GM18868 (cell line): ENCODE measurements at regions not wholly inside any gene's neighbourhood (a gene's known extent, or its start where the extent isn't known, plus 50 kb on each side); places are given as distances from the start of the nearest gene placed in this dataset.
A peak's percentile ranks its signal among the peaks of the same experiment; 100 is the strongest.

Experiments used
- ATAC-seq: cut with Tn5 transposase; IDR thresholded peaks from one replicate; pipeline ENCODE4 v1.9.1; 2021; ENCODE audit warnings: mild to moderate bottlenecking, moderate library complexity; ENCODE audit not compliant: unreplicated experiment

- no peak for ATAC-seq
These were observed 68.1 kb downstream of the TEKT4 start for GRCh38 chr2:94939349-94939748.

DNA sequence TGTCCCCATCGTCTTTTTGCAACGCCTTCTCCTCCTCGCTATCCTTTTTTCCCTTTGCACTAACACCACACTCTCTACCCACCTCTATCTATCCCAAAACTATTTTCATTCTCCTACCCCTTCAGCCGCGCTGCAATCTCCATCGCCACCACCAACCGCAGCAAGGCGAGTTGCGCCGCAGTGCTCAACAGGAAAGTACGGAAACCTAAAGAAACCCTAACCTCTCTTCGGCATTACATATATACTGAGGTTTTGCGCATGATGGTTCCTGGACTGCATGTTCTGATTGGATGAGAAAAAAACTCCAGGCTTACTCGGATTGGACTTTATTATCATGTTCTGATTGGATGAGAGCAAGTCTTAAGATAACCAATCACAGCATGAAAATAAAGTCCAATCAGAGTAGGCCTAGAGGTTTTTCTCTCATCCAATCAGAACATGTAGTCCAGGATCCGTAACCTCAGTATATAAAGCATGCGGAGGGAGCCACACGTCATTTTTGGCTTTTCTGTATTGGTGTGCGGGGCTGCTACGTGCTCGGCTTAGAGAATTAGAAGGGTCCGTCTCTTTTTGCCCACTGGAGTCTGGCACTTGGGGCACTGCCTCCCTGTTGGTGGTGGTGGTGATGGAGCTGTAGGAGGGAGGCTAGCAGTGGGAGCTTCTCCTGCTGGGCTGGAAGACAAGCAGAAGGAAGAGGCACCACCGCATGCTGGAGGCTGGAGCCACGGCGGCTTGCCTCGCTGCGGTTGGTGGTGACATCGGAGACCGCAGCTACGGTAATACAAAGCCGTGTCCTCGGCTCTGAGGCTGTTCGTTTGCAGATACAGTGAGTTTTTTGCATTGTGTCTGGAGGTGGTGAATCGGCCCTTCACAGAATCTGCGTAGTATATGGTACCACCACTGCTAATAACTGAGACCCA, 76.1 kb downstream of the TEKT4 start:
- ATAC-seq: no peak

DNA sequence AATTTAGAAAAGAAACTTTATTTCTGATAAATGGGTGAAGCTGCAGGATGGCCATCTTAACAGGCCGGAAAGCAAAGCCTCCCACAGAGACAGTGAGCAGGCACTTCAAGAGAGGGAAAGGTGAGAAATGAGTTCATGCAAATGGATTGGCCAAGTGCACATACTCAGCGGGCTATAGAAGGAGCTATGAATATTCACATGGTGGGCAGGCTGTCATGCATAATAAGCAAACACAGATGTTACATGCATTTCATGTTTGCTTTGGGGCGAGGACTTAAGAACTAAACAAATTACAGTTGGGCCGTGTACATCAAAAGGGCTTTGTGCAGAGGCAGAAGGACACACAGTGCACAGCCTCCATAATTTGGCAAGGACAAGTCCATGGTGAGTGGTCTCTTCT, 69.8 kb upstream of the MAL start:
- no peak for ATAC-seq

GRCh38 chr2:94956797-94957391, 68.6 kb upstream of the MAL start:
- ATAC-seq: peak; percentile 84

- ATAC-seq: no peak
These were observed 67.3 kb upstream of the MAL start for GRCh38 chr2:94958245-94958644.

GRCh38 chr2:94960266-94960665, 65.2 kb upstream of the MAL start:
- no peak for ATAC-seq

GRCh38 chr2:94960751-94961150, 64.8 kb upstream of the MAL start:
- no peak for ATAC-seq

- ATAC-seq: no peak
These were observed 61.3 kb upstream of the MAL start for GRCh38 chr2:94964193-94964592.

GRCh38 chr2:94966689-94967088, 58.8 kb upstream of the MAL start:
- no peak for ATAC-seq

GRCh38 chr2:94970353-94970752, 55.2 kb upstream of the MAL start:
- ATAC-seq: no peak
